MCF 10A (cell line): ENCODE measurements at regions not wholly inside any gene's neighbourhood (a gene's known extent, or its start where the extent isn't known, plus 50 kb on each side); places are given as distances from the start of the nearest gene placed in this dataset.
"Not testable (repeated sequence)": the region's sequence is repeated elsewhere in the genome, so short reads cannot be mapped to it uniquely, and the experiment has no call there.

Experiments used
- BruUV-seq: library from RNA; stranded (reverse); fragments of 400-500 nt; replicated peaks from 2 replicates; lab custom pipeline; 2021; lab: Mats Ljungman, UMichigan
- CTCF ChIA-PET: fragments of 300-600 bp; sonication (Branson Sonifier 250); formaldehyde crosslinking; extraction: SDS; loops from one replicate; lab custom pipeline; 2021; ENCODE audit warnings: antibody characterized with exemption, inconsistent platforms; lab: Yijun Ruan, JAX
- POLR2A ChIA-PET: fragments of 300-600, 350-650 bp; sonication (Branson Sonifier 250); formaldehyde crosslinking; extraction: SDS; loops from one replicate; lab custom pipeline; 2020; ENCODE audit warnings: antibody characterized with exemption, inconsistent platforms; lab: Yijun Ruan, JAX
- DNase-seq: peaks from one replicate; pipeline ENCODE4 v3.0.0-alpha.2; 2018; ENCODE audit not compliant: unreplicated experiment
- H3K27ac Mint-ChIP-seq: one replicate; pipeline ENCODE4 v1.8.0; 2022; ENCODE audit warnings: mild to moderate bottlenecking, low read depth, mixed read lengths; ENCODE audit not compliant: unreplicated experiment
- H3K27me3 Mint-ChIP-seq: one replicate; pipeline ENCODE4 v1.8.0; 2022; ENCODE audit warnings: mixed read lengths; ENCODE audit not compliant: insufficient read depth, unreplicated experiment
- H3K36me3 Mint-ChIP-seq: one replicate; pipeline ENCODE4 v1.8.0; 2022; ENCODE audit warnings: mild to moderate bottlenecking, moderate library complexity, mixed read lengths; ENCODE audit not compliant: insufficient read depth, unreplicated experiment
- H3K4me1 Mint-ChIP-seq: one replicate; pipeline ENCODE4 v1.8.0; 2022; ENCODE audit warnings: mixed read lengths; ENCODE audit not compliant: insufficient read depth, unreplicated experiment
- H3K4me3 Mint-ChIP-seq: one replicate; pipeline ENCODE4 v1.8.0; 2022; ENCODE audit warnings: mild to moderate bottlenecking, moderate library complexity, mixed read lengths; ENCODE audit not compliant: unreplicated experiment
- H3K9me3 Mint-ChIP-seq: one replicate; pipeline ENCODE4 v1.8.0; 2022; ENCODE audit warnings: mixed read lengths; ENCODE audit not compliant: unreplicated experiment
- intact Hi-C: fragments of 100-400 bp; cut with micrococcal nuclease; formaldehyde crosslinking; loops from 2 replicates; pipeline ENCODE4 v1.14.1; 2022
- TF ChIP-seq, protein P1 (sequence below): fragments of 200-600 bp; IDR thresholded peaks from one replicate; pipeline ENCODE4 v1.8.0; 2022; ENCODE audit warnings: antibody characterized with exemption, mild to moderate bottlenecking; ENCODE audit not compliant: unreplicated experiment

GRCh38 chr11:3565838-3566237 lies 76.0 kb downstream of the ART5 start:
- POLR2A ChIA-PET = not testable (repeated sequence)

GRCh38 chr11:3564383-3564782 lies 77.4 kb downstream of the ART5 start:
- POLR2A ChIA-PET, intact Hi-C loops, H3K36me3 Mint-ChIP-seq, H3K9me3 Mint-ChIP-seq, H3K27ac Mint-ChIP-seq, H3K4me1 Mint-ChIP-seq, H3K4me3 Mint-ChIP-seq, BruUV-seq, CTCF ChIA-PET: not testable (repeated sequence)
- H3K27me3 Mint-ChIP-seq = peaks cover 60% of the 10 kb centered on the region
- DNase-seq = peak; percentile 21
- TF ChIP-seq, protein P1, sequence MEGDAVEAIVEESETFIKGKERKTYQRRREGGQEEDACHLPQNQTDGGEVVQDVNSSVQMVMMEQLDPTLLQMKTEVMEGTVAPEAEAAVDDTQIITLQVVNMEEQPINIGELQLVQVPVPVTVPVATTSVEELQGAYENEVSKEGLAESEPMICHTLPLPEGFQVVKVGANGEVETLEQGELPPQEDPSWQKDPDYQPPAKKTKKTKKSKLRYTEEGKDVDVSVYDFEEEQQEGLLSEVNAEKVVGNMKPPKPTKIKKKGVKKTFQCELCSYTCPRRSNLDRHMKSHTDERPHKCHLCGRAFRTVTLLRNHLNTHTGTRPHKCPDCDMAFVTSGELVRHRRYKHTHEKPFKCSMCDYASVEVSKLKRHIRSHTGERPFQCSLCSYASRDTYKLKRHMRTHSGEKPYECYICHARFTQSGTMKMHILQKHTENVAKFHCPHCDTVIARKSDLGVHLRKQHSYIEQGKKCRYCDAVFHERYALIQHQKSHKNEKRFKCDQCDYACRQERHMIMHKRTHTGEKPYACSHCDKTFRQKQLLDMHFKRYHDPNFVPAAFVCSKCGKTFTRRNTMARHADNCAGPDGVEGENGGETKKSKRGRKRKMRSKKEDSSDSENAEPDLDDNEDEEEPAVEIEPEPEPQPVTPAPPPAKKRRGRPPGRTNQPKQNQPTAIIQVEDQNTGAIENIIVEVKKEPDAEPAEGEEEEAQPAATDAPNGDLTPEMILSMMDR = peak; percentile 17

More at GRCh38 chr11:3565838-3566237, 76.0 kb downstream of the ART5 start:
- H3K27me3 Mint-ChIP-seq = peaks cover 60% of the 10 kb centered on the region
- H3K4me1 Mint-ChIP-seq, CTCF ChIA-PET, H3K4me3 Mint-ChIP-seq, H3K36me3 Mint-ChIP-seq, H3K27ac Mint-ChIP-seq, H3K9me3 Mint-ChIP-seq, BruUV-seq, intact Hi-C loops, DNase-seq: not testable (repeated sequence)

- intact Hi-C loops, H3K36me3 Mint-ChIP-seq, CTCF ChIA-PET, H3K27ac Mint-ChIP-seq, BruUV-seq, POLR2A ChIA-PET, H3K4me1 Mint-ChIP-seq, DNase-seq, H3K4me3 Mint-ChIP-seq: not testable (repeated sequence)
- Mint-ChIP-seq H3K9me3 (peaks cover 12% of the 10 kb centered on the region), H3K27me3 (peaks cover 34% of the 10 kb centered on the region)
Measured at GRCh38 chr11:3554621-3555020, 87.2 kb downstream of the ART5 start.

- H3K4me3 Mint-ChIP-seq, intact Hi-C loops, DNase-seq, H3K27ac Mint-ChIP-seq, CTCF ChIA-PET, H3K36me3 Mint-ChIP-seq, H3K9me3 Mint-ChIP-seq, POLR2A ChIA-PET, H3K4me1 Mint-ChIP-seq, BruUV-seq: not testable (repeated sequence)
- H3K27me3 Mint-ChIP-seq = peaks cover 52% of the 10 kb centered on the region
Measured at GRCh38 chr11:3544990-3545389, 96.8 kb downstream of the ART5 start.

- POLR2A ChIA-PET = not testable (repeated sequence)
Measured at GRCh38 chr11:3538220-3538619, 103.6 kb downstream of the ART5 start.

GRCh38 chr11:3537254-3537653 lies 104.5 kb downstream of the ART5 start:
- H3K36me3 Mint-ChIP-seq, CTCF ChIA-PET, BruUV-seq: not testable (repeated sequence)

More at GRCh38 chr11:3538220-3538619, 103.6 kb downstream of the ART5 start:
- DNase-seq, H3K36me3 Mint-ChIP-seq, CTCF ChIA-PET, H3K4me3 Mint-ChIP-seq, intact Hi-C loops, H3K4me1 Mint-ChIP-seq, BruUV-seq, H3K27ac Mint-ChIP-seq: not testable (repeated sequence)
- peaks cover 10% of the 10 kb centered on the region for H3K9me3 Mint-ChIP-seq
- peaks cover 35% of the 10 kb centered on the region for H3K27me3 Mint-ChIP-seq

GRCh38 chr11:3532958-3533357 lies 108.8 kb downstream of the ART5 start:
- H3K4me3 Mint-ChIP-seq, H3K36me3 Mint-ChIP-seq, BruUV-seq, DNase-seq, H3K4me1 Mint-ChIP-seq, H3K9me3 Mint-ChIP-seq, CTCF ChIA-PET, intact Hi-C loops, H3K27ac Mint-ChIP-seq: not testable (repeated sequence)
- POLR2A ChIA-PET = interaction anchor here (0.7 kb wide), 1 partner anchor 72 kb away, joined by 3 read pairs; no protein-coding TSS in a partner anchor
- peaks cover 21% of the 10 kb centered on the region for H3K27me3 Mint-ChIP-seq

More at GRCh38 chr11:3537254-3537653, 104.5 kb downstream of the ART5 start:
- H3K27ac Mint-ChIP-seq, intact Hi-C loops, DNase-seq, H3K4me3 Mint-ChIP-seq, H3K4me1 Mint-ChIP-seq, POLR2A ChIA-PET: not testable (repeated sequence)
- Mint-ChIP-seq H3K9me3 (peaks cover 10% of the 10 kb centered on the region), H3K27me3 (peaks cover 35% of the 10 kb centered on the region)

GRCh38 chr11:3531280-3531679 lies 110.5 kb downstream of the ART5 start:
- H3K4me3 Mint-ChIP-seq, H3K9me3 Mint-ChIP-seq, H3K36me3 Mint-ChIP-seq, DNase-seq, CTCF ChIA-PET, H3K27ac Mint-ChIP-seq, BruUV-seq, POLR2A ChIA-PET, intact Hi-C loops, H3K4me1 Mint-ChIP-seq: not testable (repeated sequence)
- H3K27me3 Mint-ChIP-seq = peaks cover 11% of the 10 kb centered on the region

- H3K4me1 Mint-ChIP-seq, CTCF ChIA-PET, H3K27me3 Mint-ChIP-seq, H3K27ac Mint-ChIP-seq, H3K4me3 Mint-ChIP-seq, BruUV-seq, DNase-seq, H3K36me3 Mint-ChIP-seq, POLR2A ChIA-PET, H3K9me3 Mint-ChIP-seq, intact Hi-C loops: not testable (repeated sequence)
Measured at GRCh38 chr11:3523567-3523966, 118.2 kb downstream of the ART5 start.
